GM06990 (cell line): ENCODE measurements at regions not wholly inside any gene's neighbourhood (a gene's known extent, or its start where the extent isn't known, plus 50 kb on each side); places are given as distances from the start of the nearest gene placed in this dataset.

Experiments
- DNase-seq: peaks from one replicate; pipeline ENCODE4 v3.0.0-alpha.2; 2011; ENCODE audit not compliant: insufficient read length; ENCODE audit errors: extremely low read depth
- H3K27me3 ChIP-seq: replicated peaks from 2 replicates; pipeline ENCODE4 v1.6.0; 2011; ENCODE audit warnings: low read length; ENCODE audit not compliant: control insufficient read depth, insufficient read depth
- H3K36me3 ChIP-seq: 2 replicates; pipeline ENCODE4 v1.5.1; 2011; ENCODE audit warnings: low read length; ENCODE audit not compliant: control insufficient read depth, insufficient read depth
- H3K4me3 ChIP-seq: replicated peaks from 2 replicates; pipeline ENCODE4 v1.5.1; 2011; ENCODE audit warnings: low read depth, mild to moderate bottlenecking, control low read depth, low read length
- TF ChIP-seq, protein P1 (sequence below): IDR thresholded peaks from 2 replicates; pipeline ENCODE4 v1.5.1; 2011; ENCODE audit warnings: low read length, control low read depth, mild to moderate bottlenecking, inconsistent platforms; ENCODE audit not compliant: insufficient read depth, poor library complexity, severe bottlenecking

- Histone ChIP-seq H3K4me3 (no peak overlapping the region), H3K36me3 (no peaks in the 10 kb centered on the region), H3K27me3 (no peaks in the 10 kb centered on the region)
- no peak for DNase-seq
- TF ChIP-seq, protein P1, sequence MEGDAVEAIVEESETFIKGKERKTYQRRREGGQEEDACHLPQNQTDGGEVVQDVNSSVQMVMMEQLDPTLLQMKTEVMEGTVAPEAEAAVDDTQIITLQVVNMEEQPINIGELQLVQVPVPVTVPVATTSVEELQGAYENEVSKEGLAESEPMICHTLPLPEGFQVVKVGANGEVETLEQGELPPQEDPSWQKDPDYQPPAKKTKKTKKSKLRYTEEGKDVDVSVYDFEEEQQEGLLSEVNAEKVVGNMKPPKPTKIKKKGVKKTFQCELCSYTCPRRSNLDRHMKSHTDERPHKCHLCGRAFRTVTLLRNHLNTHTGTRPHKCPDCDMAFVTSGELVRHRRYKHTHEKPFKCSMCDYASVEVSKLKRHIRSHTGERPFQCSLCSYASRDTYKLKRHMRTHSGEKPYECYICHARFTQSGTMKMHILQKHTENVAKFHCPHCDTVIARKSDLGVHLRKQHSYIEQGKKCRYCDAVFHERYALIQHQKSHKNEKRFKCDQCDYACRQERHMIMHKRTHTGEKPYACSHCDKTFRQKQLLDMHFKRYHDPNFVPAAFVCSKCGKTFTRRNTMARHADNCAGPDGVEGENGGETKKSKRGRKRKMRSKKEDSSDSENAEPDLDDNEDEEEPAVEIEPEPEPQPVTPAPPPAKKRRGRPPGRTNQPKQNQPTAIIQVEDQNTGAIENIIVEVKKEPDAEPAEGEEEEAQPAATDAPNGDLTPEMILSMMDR, result no peak
These were observed 128.2 kb downstream of the GPX5 start for GRCh38 chr6:28653876-28654275.

GRCh38 chr6:28655164-28655563 lies 129.5 kb downstream of the GPX5 start:
- no peak for DNase-seq
- TF ChIP-seq, protein P1, result no peak
- Histone ChIP-seq H3K4me3 (no peak overlapping the region), H3K27me3 (no peaks in the 10 kb centered on the region), H3K36me3 (no peaks in the 10 kb centered on the region)

GRCh38 chr6:28656715-28657114 lies 131.0 kb downstream of the GPX5 start:
- DNase-seq, result no peak
- H3K36me3 ChIP-seq, result no peaks in the 10 kb centered on the region
- no peak overlapping the region for H3K4me3 ChIP-seq

DNA sequence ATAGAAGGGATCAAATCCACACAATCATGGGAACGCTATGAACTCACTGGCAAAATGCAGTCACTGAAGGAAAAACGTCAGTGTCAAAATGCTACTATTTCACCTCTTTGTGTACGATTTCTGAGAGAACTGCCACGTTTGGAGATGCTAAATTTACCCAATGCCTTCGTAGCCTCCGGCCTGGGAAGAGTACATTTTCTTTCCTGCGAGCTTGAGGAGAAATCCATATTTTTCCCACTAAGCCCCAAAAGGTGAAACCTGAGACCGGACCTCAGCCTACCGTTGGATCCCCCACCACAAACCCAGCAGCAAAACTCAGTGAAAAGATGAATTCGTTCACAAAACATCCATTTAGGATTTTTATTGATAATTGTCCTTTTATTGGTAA lies 131.7 kb downstream of the GPX5 start:
- peak overlapping the region; percentile 19; the same call in 1 of the 2 replicates for H3K4me3 ChIP-seq
- H3K36me3 ChIP-seq, result no peaks in the 10 kb centered on the region
- H3K27me3 ChIP-seq, result no peaks in the 10 kb centered on the region
- TF ChIP-seq, protein P1, result no peak
- DNase-seq, result no peak

More at GRCh38 chr6:28656715-28657114, 131.0 kb downstream of the GPX5 start:
- no peaks in the 10 kb centered on the region for H3K27me3 ChIP-seq
- TF ChIP-seq, protein P1, result no peak

GRCh38 chr6:28657769-28658465 lies 132.2 kb downstream of the GPX5 start:
- TF ChIP-seq, protein P1, result no peak
- H3K36me3 ChIP-seq, result no peaks in the 10 kb centered on the region
- DNase-seq, result peak; percentile 32
- peak overlapping the region; percentile 38 for H3K4me3 ChIP-seq
- no peaks in the 10 kb centered on the region for H3K27me3 ChIP-seq
